GM18498 (cell line): ENCODE measurements at regions not wholly inside any gene's neighbourhood (a gene's known extent, or its start where the extent isn't known, plus 50 kb on each side); places are given as distances from the start of the nearest gene placed in this dataset.
"Not testable (repeated sequence)": the region's sequence is repeated elsewhere in the genome, so short reads cannot be mapped to it uniquely, and the experiment has no call there.

Experiments
- ATAC-seq: cut with Tn5 transposase; IDR thresholded peaks from one replicate; pipeline ENCODE4 v1.9.1; 2021; ENCODE audit warnings: mild to moderate bottlenecking, moderate library complexity; ENCODE audit not compliant: unreplicated experiment

GRCh38 chr4:169934794-169935429 is 91.3 kb downstream of the MFAP3L start:
- no peak for ATAC-seq

GRCh38 chr4:169933531-169933930 is 92.7 kb downstream of the MFAP3L start:
- ATAC-seq: no peak

- no peak for ATAC-seq
Observed at GRCh38 chr4:169931964-169932363, 94.2 kb downstream of the MFAP3L start.

DNA sequence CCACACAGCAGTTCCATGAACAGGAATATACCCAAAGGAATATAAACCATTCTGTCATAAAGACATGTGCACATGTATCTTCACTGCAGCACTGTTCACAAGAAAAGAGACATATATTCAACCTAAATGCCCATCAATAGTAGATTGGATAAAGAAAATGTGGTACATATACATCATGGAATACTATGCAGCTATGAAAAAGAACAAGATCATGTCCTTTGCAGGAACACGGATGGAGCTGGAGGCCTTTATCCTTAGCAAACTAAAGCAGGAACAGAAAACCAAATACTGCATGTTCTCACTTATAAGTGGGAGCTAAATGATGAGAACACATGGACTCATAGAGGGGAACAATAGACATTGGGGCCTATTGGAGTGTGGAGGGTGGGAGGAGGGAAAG is 95.4 kb downstream of the MFAP3L start:
- not testable (repeated sequence) for ATAC-seq

GRCh38 chr4:169927280-169927679 is 98.9 kb downstream of the MFAP3L start:
- no peak for ATAC-seq

DNA sequence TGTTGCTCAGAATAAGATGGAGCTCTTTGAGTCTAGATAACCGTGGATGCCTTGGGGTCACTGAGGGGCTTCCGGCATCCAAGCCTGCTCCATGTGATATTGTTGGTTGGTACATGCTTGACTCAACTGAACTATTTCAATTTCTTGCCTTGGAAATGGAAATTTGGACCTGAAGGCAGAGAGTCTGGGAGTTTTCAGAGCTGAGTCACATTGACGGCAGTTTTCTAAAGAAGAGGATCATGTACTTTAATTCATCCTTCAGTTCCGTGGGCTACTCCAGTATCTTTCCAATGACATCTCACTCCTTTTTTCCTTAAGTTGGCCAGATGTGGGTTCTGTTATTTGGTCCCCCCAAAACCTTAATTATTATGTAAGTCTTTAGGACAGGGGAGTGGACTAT is 100.5 kb downstream of the MFAP3L start:
- no peak for ATAC-seq

- ATAC-seq: no peak
Observed at GRCh38 chr4:169922632-169923276, 103.4 kb downstream of the MFAP3L start.

- ATAC-seq: no peak
Observed at GRCh38 chr4:169921732-169922131, 104.5 kb downstream of the MFAP3L start.

DNA sequence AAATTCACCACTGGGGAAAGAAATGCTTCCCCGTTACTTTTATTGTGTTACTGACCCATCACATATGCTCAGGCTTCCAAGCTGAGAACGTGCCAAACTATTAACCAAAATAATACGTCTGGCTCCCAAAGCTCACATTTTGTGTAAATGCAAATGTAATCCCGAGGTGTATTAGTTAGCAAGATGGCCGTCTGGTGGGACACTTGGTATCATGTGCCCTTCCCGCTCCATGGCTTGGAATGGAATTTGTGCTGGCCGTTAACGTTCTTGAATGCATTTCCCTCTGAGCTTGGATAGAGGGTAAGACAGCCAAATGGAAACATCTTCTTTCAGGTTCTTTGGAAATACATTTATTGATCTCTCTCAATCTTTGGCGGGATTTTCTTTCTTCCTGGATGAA is 105.0 kb downstream of the MFAP3L start:
- ATAC-seq: no peak

GRCh38 chr4:169919194-169920124 is 106.7 kb downstream of the MFAP3L start:
- ATAC-seq: not testable (repeated sequence)

GRCh38 chr4:169915545-169915944 is 110.7 kb downstream of the MFAP3L start:
- ATAC-seq: no peak

DNA sequence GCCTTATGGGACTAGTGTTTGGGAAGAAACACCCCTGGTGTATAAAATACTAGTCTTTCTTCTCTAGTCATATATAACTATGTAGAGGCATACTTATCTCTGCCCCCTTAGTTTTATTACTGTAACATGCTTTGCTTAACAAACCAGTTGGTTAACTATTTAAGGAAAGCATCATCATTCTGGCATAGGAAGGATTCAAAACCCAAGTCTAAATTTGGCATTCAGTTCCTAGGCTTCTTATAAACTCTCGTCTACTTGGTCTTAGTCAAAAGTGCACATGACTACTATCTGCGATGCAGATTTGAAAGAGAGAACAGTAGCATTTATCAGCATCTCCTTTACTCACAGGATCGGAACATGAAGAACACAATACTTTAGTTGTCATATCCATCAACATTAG is 111.3 kb downstream of the MFAP3L start:
- no peak for ATAC-seq

DNA sequence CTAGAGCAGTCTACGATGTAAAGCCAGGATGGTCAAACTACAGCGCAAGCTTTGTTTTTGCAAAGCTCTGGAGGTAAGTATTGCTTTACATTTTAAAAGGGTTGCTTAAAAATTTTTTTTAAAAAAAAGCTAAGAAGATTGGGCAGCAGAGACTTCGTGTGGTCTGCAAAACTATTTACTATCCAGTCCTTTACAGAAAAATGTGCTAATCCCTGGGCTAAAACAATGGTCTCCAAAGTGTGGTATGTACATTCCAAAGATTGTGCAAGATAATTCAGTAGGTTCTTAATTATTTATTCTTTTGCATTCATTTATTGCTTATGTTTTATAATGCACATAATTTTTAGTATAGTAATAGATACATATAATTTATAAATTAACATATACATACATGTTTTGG is 113.2 kb downstream of the MFAP3L start:
- ATAC-seq: no peak

DNA sequence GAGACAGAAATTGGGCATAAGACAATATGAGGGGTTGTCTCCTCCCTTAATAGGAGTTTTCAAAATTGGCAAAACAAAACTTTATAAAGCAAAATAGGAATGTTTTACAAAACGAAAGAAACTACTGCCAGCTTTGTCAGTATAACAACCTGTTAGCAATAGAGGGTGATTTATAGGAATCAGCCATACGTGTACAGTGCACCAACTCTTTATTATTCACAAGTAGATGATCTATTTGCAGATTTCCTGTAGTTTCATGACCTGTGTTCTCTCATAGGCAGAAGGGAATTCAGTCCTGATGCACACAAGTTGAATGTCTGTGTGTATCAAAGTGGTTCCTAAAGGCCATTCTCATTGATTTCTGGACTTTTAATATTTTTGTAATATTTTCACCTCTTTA is 116.3 kb downstream of the MFAP3L start:
- ATAC-seq: no peak

DNA sequence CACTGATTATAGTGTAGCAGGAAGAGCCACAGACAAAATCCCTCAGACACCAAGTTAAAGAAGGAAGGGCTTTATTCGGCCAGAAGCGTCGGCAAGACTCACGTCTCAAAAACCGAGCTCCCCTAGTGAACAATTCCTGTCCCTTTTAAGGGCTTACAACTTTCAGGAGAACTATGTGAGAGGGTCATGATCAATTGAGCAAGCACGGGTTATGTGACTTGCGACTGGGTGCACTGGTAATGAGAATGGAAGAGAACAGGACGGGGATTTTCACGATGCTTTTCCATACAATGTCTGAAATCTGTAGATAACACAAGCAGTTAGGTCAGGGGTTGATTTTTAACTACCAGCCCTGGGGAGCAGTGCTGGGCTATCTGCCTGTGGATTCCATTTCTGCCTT is 116.7 kb downstream of the MFAP3L start:
- no peak for ATAC-seq

DNA sequence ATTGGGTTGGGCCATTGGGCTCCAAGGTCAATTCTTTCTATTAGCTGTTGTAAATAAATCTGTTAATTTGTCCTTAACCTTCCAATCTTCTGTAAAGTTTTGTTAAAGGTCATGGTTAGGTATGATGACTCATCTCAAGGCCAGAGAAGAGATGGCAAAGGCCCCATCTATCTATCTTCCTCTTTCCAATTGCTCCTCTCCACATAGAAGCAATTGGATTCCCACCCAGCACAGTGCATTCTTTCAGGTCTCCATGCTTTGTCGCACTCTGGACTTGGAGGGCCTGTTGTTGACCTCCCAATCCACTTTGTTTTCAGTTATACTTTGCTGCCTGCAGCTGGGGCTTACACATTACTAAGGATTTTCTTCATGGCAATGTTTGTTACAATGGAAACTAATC is 118.5 kb downstream of the MFAP3L start:
- no peak for ATAC-seq

DNA sequence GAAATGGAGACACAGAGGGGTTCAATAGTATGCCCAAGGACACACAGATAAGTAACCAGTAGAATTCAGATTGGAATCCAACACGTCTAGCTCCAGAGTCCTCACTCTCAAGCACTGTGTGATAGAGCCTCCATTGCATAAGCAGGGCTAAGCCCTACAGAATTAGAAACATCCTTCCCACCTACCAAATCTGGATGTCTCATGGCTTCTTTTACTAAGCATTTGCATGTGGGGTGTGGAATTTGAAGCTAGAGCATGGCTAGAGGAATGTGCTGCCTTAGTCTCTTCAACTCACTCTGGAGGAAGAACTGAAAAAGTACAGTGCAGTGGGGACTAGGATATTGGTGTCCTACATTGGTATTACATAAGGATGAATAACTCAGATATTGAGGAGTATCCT is 119.4 kb downstream of the MFAP3L start:
- ATAC-seq: no peak

DNA sequence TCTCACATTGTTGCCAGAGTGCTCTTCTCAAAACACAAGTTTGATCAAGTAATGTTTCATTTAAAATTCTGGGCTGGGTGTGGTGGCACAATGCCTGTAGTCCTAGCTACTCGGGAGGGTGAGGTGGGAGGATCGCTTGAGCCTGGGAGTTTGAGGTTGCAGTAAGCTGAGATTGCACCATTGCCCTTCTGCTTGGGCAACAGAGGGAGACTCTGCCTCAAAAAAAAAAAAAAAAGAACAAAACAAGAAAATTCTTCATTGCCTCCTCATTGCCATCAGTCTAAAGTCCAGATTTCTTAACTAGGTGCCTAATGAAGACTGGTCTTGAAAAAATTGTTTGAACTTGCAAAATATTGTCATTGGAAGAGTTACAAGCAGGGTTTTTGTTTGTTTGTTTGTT is 120.1 kb downstream of the MFAP3L start:
- no peak for ATAC-seq

GRCh38 chr4:169902658-169903345 is 123.4 kb downstream of the MFAP3L start:
- no peak for ATAC-seq

- ATAC-seq: no peak
Observed at GRCh38 chr4:169900241-169900845, 125.9 kb downstream of the MFAP3L start.

DNA sequence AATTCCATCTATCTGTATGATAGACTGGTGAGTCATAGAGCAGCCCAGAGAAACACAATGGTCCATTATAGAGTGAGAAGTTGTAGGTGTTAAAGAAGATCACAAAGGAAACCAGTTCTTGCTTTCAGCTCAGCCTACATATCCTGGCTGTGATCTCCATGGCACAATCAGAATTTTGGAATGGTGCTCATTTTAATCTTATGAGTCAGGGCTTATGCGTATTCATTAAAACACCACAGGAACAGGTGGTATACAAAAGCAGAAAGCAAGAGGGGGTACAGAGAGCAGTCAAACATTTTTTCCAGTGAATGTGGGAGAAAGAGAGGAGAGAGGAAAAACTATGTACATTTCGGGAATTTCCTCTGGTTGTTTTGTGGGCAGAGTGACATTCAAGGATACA is 126.9 kb downstream of the MFAP3L start:
- ATAC-seq: no peak
